IgD-negative memory B cell (primary cell): ENCODE measurements at regions not wholly inside any gene's neighbourhood (a gene's known extent, or its start where the extent isn't known, plus 50 kb on each side); places are given as distances from the start of the nearest gene placed in this dataset.
"Not testable (repeated sequence)": the region's sequence is repeated elsewhere in the genome, so short reads cannot be mapped to it uniquely, and the experiment has no call there.

Experiments
- H3K27ac Mint-ChIP-seq, 3 donors: one replicate each; pipeline ENCODE4 v1.8.0; 2020 to 2022; ENCODE audit warnings: mild to moderate bottlenecking in 3 of 3, mixed read lengths in 3 of 3, moderate library complexity in 1 of 3
- H3K27me3 Mint-ChIP-seq: one replicate; pipeline ENCODE4 v1.8.0; 2021; ENCODE audit warnings: mixed read lengths
- H3K36me3 Mint-ChIP-seq: one replicate; pipeline ENCODE4 v1.8.0; 2020; ENCODE audit warnings: mild to moderate bottlenecking, mixed read lengths
- H3K4me1 Mint-ChIP-seq, 3 donors: one replicate each; pipeline ENCODE4 v1.8.0; 2020 to 2022; ENCODE audit warnings: mixed read lengths in 3 of 3, mild to moderate bottlenecking in 1 of 3
- H3K4me3 Mint-ChIP-seq, 4 donors: one replicate each; pipeline ENCODE4 v1.8.0; 2020 to 2022; ENCODE audit warnings: mild to moderate bottlenecking in 4 of 4, mixed read lengths in 4 of 4, moderate library complexity in 3 of 4
- H3K9me3 Mint-ChIP-seq, 3 donors: one replicate each; pipeline ENCODE4 v1.8.0; 2020 to 2021; ENCODE audit warnings: mixed read lengths in 3 of 3, mild to moderate bottlenecking in 1 of 3

GRCh38 chr2:4110273-4110672, 406.9 kb downstream of the DCDC2C start:
- Mint-ChIP-seq H3K4me1 (no peaks in the 10 kb centered on the region), H3K27ac (no peak overlapping the region), H3K9me3 (peaks cover 0 to 5% (median 2%) of the 10 kb centered on the region in 3 donors), H3K4me3 (no peak overlapping the region), H3K36me3 (no peaks in the 10 kb centered on the region), H3K27me3 (no peaks in the 10 kb centered on the region)

- peak overlapping the region in 1 of 3 donors; percentile 83 for H3K27ac Mint-ChIP-seq
- not testable (repeated sequence) for H3K4me3 Mint-ChIP-seq, H3K36me3 Mint-ChIP-seq, H3K4me1 Mint-ChIP-seq, H3K27me3 Mint-ChIP-seq
- H3K9me3 Mint-ChIP-seq: peaks cover 6 to 22% (median 12%) of the 10 kb centered on the region in 3 donors
Measured at GRCh38 chr2:4115435-4115834, 412.1 kb downstream of the DCDC2C start.

GRCh38 chr2:4122726-4123125, 419.4 kb downstream of the DCDC2C start:
- no peaks in the 10 kb centered on the region for H3K4me1 Mint-ChIP-seq
- no peaks in the 10 kb centered on the region for H3K36me3 Mint-ChIP-seq
- H3K9me3 Mint-ChIP-seq: peaks cover 5 to 14% (median 10%) of the 10 kb centered on the region in 3 donors
- no peaks in the 10 kb centered on the region for H3K27me3 Mint-ChIP-seq
- no peak overlapping the region for H3K4me3 Mint-ChIP-seq
- no peak overlapping the region for H3K27ac Mint-ChIP-seq

- Mint-ChIP-seq H3K4me3 (no peak overlapping the region), H3K27ac (no peak overlapping the region), H3K4me1 (no peaks in the 10 kb centered on the region)
Measured at GRCh38 chr2:4130651-4131050, 427.3 kb downstream of the DCDC2C start.

GRCh38 chr2:4134551-4135550, 431.5 kb downstream of the DCDC2C start:
- Mint-ChIP-seq H3K4me1 (no peaks in the 10 kb centered on the region), H3K4me3 (no peak overlapping the region), H3K27ac (no peak overlapping the region), H3K9me3 (peaks cover 8 to 16% (median 8%) of the 10 kb centered on the region in 3 donors), H3K36me3 (no peaks in the 10 kb centered on the region), H3K27me3 (no peaks in the 10 kb centered on the region)

More at GRCh38 chr2:4130651-4131050, 427.3 kb downstream of the DCDC2C start:
- Mint-ChIP-seq H3K9me3 (peaks cover 4 to 25% (median 15%) of the 10 kb centered on the region in 3 donors), H3K36me3 (no peaks in the 10 kb centered on the region), H3K27me3 (no peaks in the 10 kb centered on the region)

GRCh38 chr2:4135765-4136164, 432.4 kb downstream of the DCDC2C start:
- no peaks in the 10 kb centered on the region for H3K27me3 Mint-ChIP-seq

GRCh38 chr2:4139316-4139715, 435.9 kb downstream of the DCDC2C start:
- Mint-ChIP-seq H3K36me3 (no peaks in the 10 kb centered on the region), H3K9me3 (peaks cover 0 to 8% (median 4%) of the 10 kb centered on the region in 3 donors), H3K4me3 (no peak overlapping the region), H3K27ac (no peak overlapping the region), H3K27me3 (no peaks in the 10 kb centered on the region), H3K4me1 (no peaks in the 10 kb centered on the region)

More at GRCh38 chr2:4135765-4136164, 432.4 kb downstream of the DCDC2C start:
- Mint-ChIP-seq H3K36me3 (no peaks in the 10 kb centered on the region), H3K27ac (no peak overlapping the region), H3K9me3 (peaks cover 6 to 11% (median 8%) of the 10 kb centered on the region in 3 donors), H3K4me3 (no peak overlapping the region), H3K4me1 (no peaks in the 10 kb centered on the region)

GRCh38 chr2:4139731-4140130, 436.4 kb downstream of the DCDC2C start:
- H3K27ac Mint-ChIP-seq: no peak overlapping the region
- H3K4me1 Mint-ChIP-seq: no peaks in the 10 kb centered on the region
- no peak overlapping the region for H3K4me3 Mint-ChIP-seq
- peaks cover 0 to 12% (median 6%) of the 10 kb centered on the region in 3 donors for H3K9me3 Mint-ChIP-seq
- no peaks in the 10 kb centered on the region for H3K27me3 Mint-ChIP-seq
- no peaks in the 10 kb centered on the region for H3K36me3 Mint-ChIP-seq

GRCh38 chr2:4140281-4140970, 437.1 kb downstream of the DCDC2C start:
- H3K36me3 Mint-ChIP-seq: no peaks in the 10 kb centered on the region
- no peaks in the 10 kb centered on the region for H3K27me3 Mint-ChIP-seq
- no peak overlapping the region for H3K27ac Mint-ChIP-seq
- no peaks in the 10 kb centered on the region for H3K4me1 Mint-ChIP-seq
- H3K4me3 Mint-ChIP-seq: no peak overlapping the region
- peaks cover 0 to 12% (median 6%) of the 10 kb centered on the region in 3 donors for H3K9me3 Mint-ChIP-seq

GRCh38 chr2:4144731-4145130, 441.4 kb downstream of the DCDC2C start:
- peaks cover 0 to 23% (median 5%) of the 10 kb centered on the region in 3 donors for H3K9me3 Mint-ChIP-seq

GRCh38 chr2:4151521-4151920, 448.1 kb downstream of the DCDC2C start:
- Mint-ChIP-seq H3K4me1 (no peaks in the 10 kb centered on the region), H3K36me3 (no peaks in the 10 kb centered on the region), H3K9me3 (peaks cover 0 to 12% (median 8%) of the 10 kb centered on the region in 3 donors), H3K27me3 (no peaks in the 10 kb centered on the region), H3K4me3 (no peak overlapping the region), H3K27ac (no peak overlapping the region)

More at GRCh38 chr2:4144731-4145130, 441.4 kb downstream of the DCDC2C start:
- no peaks in the 10 kb centered on the region for H3K36me3 Mint-ChIP-seq
- no peak overlapping the region for H3K27ac Mint-ChIP-seq
- H3K27me3 Mint-ChIP-seq: no peaks in the 10 kb centered on the region
- no peak overlapping the region for H3K4me3 Mint-ChIP-seq
- H3K4me1 Mint-ChIP-seq: no peaks in the 10 kb centered on the region

- H3K4me1 Mint-ChIP-seq: no peaks in the 10 kb centered on the region
- H3K9me3 Mint-ChIP-seq: peaks cover 3 to 12% (median 8%) of the 10 kb centered on the region in 3 donors
- H3K36me3 Mint-ChIP-seq: peaks cover 2% of the 10 kb centered on the region
- H3K27ac Mint-ChIP-seq: no peak overlapping the region
- no peak overlapping the region for H3K4me3 Mint-ChIP-seq
- no peaks in the 10 kb centered on the region for H3K27me3 Mint-ChIP-seq
Measured at GRCh38 chr2:4152051-4152450, 448.7 kb downstream of the DCDC2C start.

- Mint-ChIP-seq H3K36me3 (peaks cover 1% of the 10 kb centered on the region), H3K27me3 (no peaks in the 10 kb centered on the region), H3K4me3 (no peak overlapping the region), H3K27ac (no peak overlapping the region), H3K9me3 (peaks cover 2 to 18% (median 11%) of the 10 kb centered on the region in 3 donors), H3K4me1 (no peaks in the 10 kb centered on the region)
Measured at GRCh38 chr2:4168834-4169233, 465.5 kb downstream of the DCDC2C start.

- H3K9me3 Mint-ChIP-seq: peaks cover 3 to 19% (median 16%) of the 10 kb centered on the region in 3 donors
- H3K4me3 Mint-ChIP-seq: no peak overlapping the region
- H3K27ac Mint-ChIP-seq: no peak overlapping the region
- no peaks in the 10 kb centered on the region for H3K4me1 Mint-ChIP-seq
- no peaks in the 10 kb centered on the region for H3K27me3 Mint-ChIP-seq
- no peaks in the 10 kb centered on the region for H3K36me3 Mint-ChIP-seq
Measured at GRCh38 chr2:4174796-4175195, 471.4 kb downstream of the DCDC2C start.

GRCh38 chr2:4175343-4175742, 472.0 kb downstream of the DCDC2C start:
- peaks cover 3 to 21% (median 20%) of the 10 kb centered on the region in 3 donors for H3K9me3 Mint-ChIP-seq
- H3K36me3 Mint-ChIP-seq: no peaks in the 10 kb centered on the region
- no peak overlapping the region for H3K4me3 Mint-ChIP-seq
- no peaks in the 10 kb centered on the region for H3K27me3 Mint-ChIP-seq
- H3K4me1 Mint-ChIP-seq: no peaks in the 10 kb centered on the region
- no peak overlapping the region for H3K27ac Mint-ChIP-seq
